Vagina (tissue), 2 donors: ENCODE measurements at regions not wholly inside any gene's neighbourhood (a gene's known extent, or its start where the extent isn't known, plus 50 kb on each side); places are given as distances from the start of the nearest gene placed in this dataset.

Experiments used
- DNase-seq, 2 donors: peaks; one replicate each; pipeline ENCODE4 v3.0.0-alpha.2; 2017; ENCODE audit errors: extremely low spot score in 2 of 2
- H3K27ac ChIP-seq: fragments of 200-600 bp; sonication (generic); one replicate; pipeline ENCODE4 v1.5.1; 2019
- H3K27me3 ChIP-seq: fragments of 200-600 bp; sonication (generic); one replicate; pipeline ENCODE4 v1.5.1; 2019
- H3K36me3 ChIP-seq, 2 donors: fragments of 200-600 bp; sonication (generic); one replicate each; pipeline ENCODE4 v1.5.1; 2017 to 2019
- H3K4me1 ChIP-seq: fragments of 200-600 bp; sonication (generic); one replicate; pipeline ENCODE4 v1.5.1; 2019
- H3K4me3 ChIP-seq, 2 donors: fragments of 200-600 bp; sonication (generic); 1 replicate in 1 of 2; 2 replicates in 1 of 2; pipeline ENCODE4 v1.5.1; 2016 to 2019
- H3K9me3 ChIP-seq: fragments of 200-600 bp; sonication (generic); one replicate; pipeline ENCODE4 v1.5.1; 2019
- CTCF ChIP-seq, 3 experiments: fragments of 450-650 bp in 2 of 3; fragments of 200-600 bp in 1 of 3; sonication (generic) in 1 of 3; IDR thresholded peaks; one replicate each; pipeline ENCODE4 v1.5.1; 2017 to 2019; ENCODE audit warnings: antibody characterized with exemption in 3 of 3, mild to moderate bottlenecking in 2 of 3, moderate library complexity in 2 of 3
- POLR2A ChIP-seq, 2 donors: fragments of 450-650 bp; IDR thresholded peaks; one replicate each; pipeline ENCODE4 v1.6.1; 2017; ENCODE audit warnings: antibody characterized with exemption in 2 of 2, mild to moderate bottlenecking in 2 of 2, moderate library complexity in 2 of 2
- POLR2AphosphoS5 ChIP-seq, 2 donors: sonication (generic); formaldehyde crosslinking; IDR thresholded peaks; one replicate each; pipeline ENCODE4 v1.9.0; 2017; ENCODE audit warnings: antibody characterized with exemption in 2 of 2, mild to moderate bottlenecking in 2 of 2, low read depth in 1 of 2; ENCODE audit not compliant: insufficient read depth in 1 of 2
- intact Hi-C: fragments of 100-400 bp; cut with DNase I; formaldehyde crosslinking; loops from one replicate; pipeline ENCODE4 v1.15.1; 2023

GRCh38 chr18:24876266-24876665, 415.8 kb downstream of the HRH4 start:
- Histone ChIP-seq H3K27me3 (no peaks in the 10 kb centered on the region), H3K9me3 (no peaks in the 10 kb centered on the region), H3K4me3 (no peak overlapping the region), H3K4me1 (no peaks in the 10 kb centered on the region), H3K36me3 (no peaks in the 10 kb centered on the region), H3K27ac (no peak overlapping the region)
- TF ChIP-seq CTCF (IDR thresholded peaks at IDR 0.05), result no peak
- TF ChIP-seq POLR2AphosphoS5 (IDR thresholded peaks at IDR 0.05; ENCODE audit: insufficient read depth in 1 of 2, low read depth in 1 of 2), result no peak
- TF ChIP-seq POLR2A (IDR thresholded peaks at IDR 0.05), result no peak
- DNase-seq, result no peak
- intact Hi-C loops, result no loop called here

DNA sequence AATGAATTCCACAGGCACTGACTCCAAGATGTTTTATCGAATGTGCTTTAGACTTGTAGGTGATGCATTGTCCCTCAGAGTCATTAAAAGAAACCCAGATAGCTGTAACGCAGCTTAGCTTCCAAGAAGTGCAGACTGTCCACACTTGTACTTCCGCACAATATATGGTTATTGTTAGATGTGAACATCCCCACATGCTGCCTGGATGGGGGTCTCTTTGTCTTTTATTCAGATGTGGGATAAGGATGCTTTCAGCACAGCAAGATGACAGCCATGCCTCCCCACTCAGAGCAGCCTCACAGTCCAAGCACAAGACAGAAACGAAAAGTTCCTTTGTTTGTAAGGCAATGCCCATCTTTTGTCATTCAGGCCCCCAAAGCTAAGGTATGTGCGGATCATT, 416.6 kb downstream of the HRH4 start:
- Histone ChIP-seq H3K9me3 (no peaks in the 10 kb centered on the region), H3K27ac (no peak overlapping the region), H3K27me3 (no peaks in the 10 kb centered on the region), H3K36me3 (no peaks in the 10 kb centered on the region), H3K4me3 (no peak overlapping the region), H3K4me1 (no peaks in the 10 kb centered on the region)
- TF ChIP-seq CTCF (IDR thresholded peaks at IDR 0.05) (no peak), POLR2AphosphoS5 (IDR thresholded peaks at IDR 0.05; ENCODE audit: insufficient read depth in 1 of 2, low read depth in 1 of 2) (no peak), POLR2A (IDR thresholded peaks at IDR 0.05) (no peak)
- intact Hi-C loops, result no loop called here
- no peak for DNase-seq

DNA sequence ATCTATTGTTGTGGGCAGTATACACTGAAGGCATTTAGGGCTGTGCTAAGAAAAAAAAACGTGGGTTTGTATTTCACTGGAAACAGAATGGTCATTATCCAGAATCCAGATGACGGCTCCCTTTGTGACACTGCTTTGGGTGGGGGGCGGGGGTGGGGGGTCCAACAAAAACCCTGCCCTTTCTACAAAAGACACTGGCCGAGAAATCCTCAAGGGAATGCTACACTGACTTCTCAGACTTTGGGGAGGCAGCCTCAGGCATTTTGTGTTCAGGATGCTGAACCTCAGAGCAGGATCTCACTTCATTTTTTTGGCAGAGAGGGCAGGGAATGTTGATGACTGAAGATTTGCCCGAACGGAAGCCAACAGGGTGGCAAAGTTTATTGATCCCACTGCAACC, 417.1 kb downstream of the HRH4 start:
- H3K27ac ChIP-seq, result no peak overlapping the region
- intact Hi-C loops, result no loop called here

GRCh38 chr18:24878289-24878688, 417.9 kb downstream of the HRH4 start:
- DNase-seq, result no peak
- Histone ChIP-seq H3K9me3 (no peaks in the 10 kb centered on the region), H3K27ac (no peak overlapping the region), H3K27me3 (no peaks in the 10 kb centered on the region), H3K36me3 (no peaks in the 10 kb centered on the region), H3K4me1 (no peaks in the 10 kb centered on the region), H3K4me3 (no peak overlapping the region)
- peak in 2 of 3 experiments; percentile 50 to 55 for TF ChIP-seq CTCF (IDR thresholded peaks at IDR 0.05)
- no peak for TF ChIP-seq POLR2AphosphoS5 (IDR thresholded peaks at IDR 0.05; ENCODE audit: insufficient read depth in 1 of 2, low read depth in 1 of 2)
- no peak for TF ChIP-seq POLR2A (IDR thresholded peaks at IDR 0.05)
- intact Hi-C loops, result no loop called here

More for the DNA sequence above, 417.1 kb downstream of the HRH4 start:
- no peak for DNase-seq
- Histone ChIP-seq H3K9me3 (no peaks in the 10 kb centered on the region), H3K4me3 (no peak overlapping the region), H3K36me3 (no peaks in the 10 kb centered on the region), H3K27me3 (no peaks in the 10 kb centered on the region), H3K4me1 (no peaks in the 10 kb centered on the region)
- no peak for TF ChIP-seq POLR2A (IDR thresholded peaks at IDR 0.05)

DNA sequence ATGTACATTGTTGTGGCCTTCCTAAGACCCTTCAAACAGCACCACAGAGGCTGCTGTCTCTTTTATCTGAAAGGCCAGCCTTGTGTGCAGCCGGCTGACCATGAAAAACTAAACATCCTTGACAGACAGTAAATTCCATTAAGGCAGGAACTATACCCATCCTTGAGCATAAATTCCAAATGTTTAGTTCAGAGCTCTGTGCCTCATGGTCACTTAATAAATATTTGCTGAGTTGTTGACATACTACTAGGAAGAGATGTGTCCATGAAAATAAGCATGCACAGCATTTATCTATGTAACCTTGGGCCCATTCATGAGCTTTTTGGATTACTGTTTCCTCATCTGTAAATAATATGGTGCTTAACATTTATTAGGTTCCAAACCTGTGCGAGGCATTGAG, 424.8 kb downstream of the HRH4 start:
- DNase-seq, result no peak
- no peaks in the 10 kb centered on the region for H3K4me1 ChIP-seq

More for the DNA sequence above, 424.8 kb downstream of the HRH4 start:
- no peaks in the 10 kb centered on the region for H3K9me3 ChIP-seq
- H3K36me3 ChIP-seq, result no peaks in the 10 kb centered on the region
- no peak overlapping the region for H3K27ac ChIP-seq
- intact Hi-C loops, result no loop called here
- H3K27me3 ChIP-seq, result no peaks in the 10 kb centered on the region
- TF ChIP-seq POLR2AphosphoS5 (IDR thresholded peaks at IDR 0.05; ENCODE audit: insufficient read depth in 1 of 2, low read depth in 1 of 2), result no peak
- TF ChIP-seq CTCF (IDR thresholded peaks at IDR 0.05), result no peak
- TF ChIP-seq POLR2A (IDR thresholded peaks at IDR 0.05), result no peak
- H3K4me3 ChIP-seq, result no peak overlapping the region
